GM19372 (cell line): ENCODE measurements at regions not wholly inside any gene's neighbourhood (a gene's known extent, or its start where the extent isn't known, plus 50 kb on each side); places are given as distances from the start of the nearest gene placed in this dataset.

Experiments
- ATAC-seq: cut with Tn5 transposase; IDR thresholded peaks from one replicate; pipeline ENCODE4 v1.9.1; 2021; ENCODE audit warnings: mild to moderate bottlenecking, low read depth, moderate library complexity; ENCODE audit not compliant: unreplicated experiment

DNA sequence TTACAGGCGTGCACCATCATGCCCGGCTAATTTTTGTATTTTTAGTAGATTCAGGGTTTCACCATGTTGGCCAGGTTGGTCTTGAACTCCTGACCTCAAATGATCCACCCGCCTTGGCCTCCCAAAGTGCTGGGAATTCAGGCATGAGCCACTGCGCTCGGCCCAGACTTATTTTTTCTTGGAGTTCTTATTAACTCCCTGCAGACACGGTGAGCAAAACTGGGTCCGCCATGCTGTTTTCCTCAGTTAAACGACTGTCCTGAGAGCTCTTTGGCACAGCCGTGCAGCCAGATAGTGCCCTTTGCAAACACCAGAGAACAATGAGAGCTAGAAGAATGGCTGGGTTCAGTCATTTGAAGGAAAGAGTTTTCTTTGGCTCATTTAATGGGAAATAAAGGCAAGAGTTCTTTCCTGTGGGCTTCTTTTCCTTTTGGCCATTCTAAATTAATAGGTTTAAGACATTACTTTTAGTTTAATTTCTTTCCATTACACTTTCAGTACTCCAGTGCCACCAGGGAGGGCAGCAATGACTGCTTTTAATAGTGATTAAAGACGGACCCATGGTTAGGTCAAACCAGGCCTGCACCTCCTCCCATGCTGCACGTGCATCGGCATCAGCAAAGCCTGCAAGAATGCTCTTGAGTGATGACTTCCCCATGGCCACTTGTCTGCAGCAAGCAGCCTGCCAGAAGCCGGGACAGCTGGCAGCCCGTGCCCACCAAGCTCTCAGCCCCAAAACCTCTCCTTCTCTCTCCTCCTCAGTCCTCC is 60.7 kb downstream of the VCPKMT start:
- ATAC-seq, result no peak

GRCh38 chr14:50056435-50056834 is 59.9 kb downstream of the VCPKMT start:
- no peak for ATAC-seq

- ATAC-seq, result no peak
Measured at GRCh38 chr14:50057331-50057730, 59.0 kb downstream of the VCPKMT start.

- ATAC-seq, result no peak
Measured at GRCh38 chr14:50058113-50058512, 58.3 kb downstream of the VCPKMT start.
